ENCODE measurements at regions not wholly inside any gene's neighbourhood (a gene's known extent, or its start where the extent isn't known, plus 50 kb on each side); places are given as distances from the start of the nearest gene placed in this dataset.

DNA sequence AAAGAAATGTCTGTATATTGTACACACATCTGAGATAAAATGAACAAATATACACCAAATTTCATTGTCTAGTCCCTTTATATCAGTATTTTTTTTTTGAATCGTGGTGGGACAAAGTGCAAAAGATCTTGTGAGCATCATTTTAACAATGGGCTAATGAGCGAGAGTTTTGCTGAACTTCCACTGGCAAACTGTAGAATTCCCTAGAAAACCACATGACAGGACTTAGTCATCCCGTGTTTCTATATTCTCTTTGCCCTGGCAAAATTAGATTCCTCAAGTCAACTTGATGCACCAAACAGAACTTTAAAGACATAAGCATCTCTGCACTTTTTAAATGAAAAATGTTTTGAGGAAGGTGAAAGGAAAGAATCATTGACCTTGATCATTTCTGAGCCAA, 488.2 kb upstream of the PTBP2 start:
- no peak overlapping the region for H3K9ac ChIP-seq (ENCODE audit: low read length)
- no peaks in the 10 kb centered on the region for H3K4me1 ChIP-seq (ENCODE audit: low read length)
- no peak overlapping the region for H3K27ac ChIP-seq (ENCODE audit: low read length)
- no peaks in the 10 kb centered on the region for H3K27me3 ChIP-seq (ENCODE audit: low read depth, low read length)
- H3K36me3 ChIP-seq (replicated peaks; ENCODE audit: low read depth, low read length): no peaks in the 10 kb centered on the region
- no peak overlapping the region for H3K4me3 ChIP-seq (ENCODE audit: low read length)
- no peaks in the 10 kb centered on the region for H3K9me3 ChIP-seq (ENCODE audit: insufficient read depth, low read length)
- H2AFZ ChIP-seq (ENCODE audit: low read depth, low read length): no peak overlapping the region
- H4K20me1 ChIP-seq (ENCODE audit: insufficient read depth, low read length): no peaks in the 10 kb centered on the region
- TF ChIP-seq, protein P1, sequence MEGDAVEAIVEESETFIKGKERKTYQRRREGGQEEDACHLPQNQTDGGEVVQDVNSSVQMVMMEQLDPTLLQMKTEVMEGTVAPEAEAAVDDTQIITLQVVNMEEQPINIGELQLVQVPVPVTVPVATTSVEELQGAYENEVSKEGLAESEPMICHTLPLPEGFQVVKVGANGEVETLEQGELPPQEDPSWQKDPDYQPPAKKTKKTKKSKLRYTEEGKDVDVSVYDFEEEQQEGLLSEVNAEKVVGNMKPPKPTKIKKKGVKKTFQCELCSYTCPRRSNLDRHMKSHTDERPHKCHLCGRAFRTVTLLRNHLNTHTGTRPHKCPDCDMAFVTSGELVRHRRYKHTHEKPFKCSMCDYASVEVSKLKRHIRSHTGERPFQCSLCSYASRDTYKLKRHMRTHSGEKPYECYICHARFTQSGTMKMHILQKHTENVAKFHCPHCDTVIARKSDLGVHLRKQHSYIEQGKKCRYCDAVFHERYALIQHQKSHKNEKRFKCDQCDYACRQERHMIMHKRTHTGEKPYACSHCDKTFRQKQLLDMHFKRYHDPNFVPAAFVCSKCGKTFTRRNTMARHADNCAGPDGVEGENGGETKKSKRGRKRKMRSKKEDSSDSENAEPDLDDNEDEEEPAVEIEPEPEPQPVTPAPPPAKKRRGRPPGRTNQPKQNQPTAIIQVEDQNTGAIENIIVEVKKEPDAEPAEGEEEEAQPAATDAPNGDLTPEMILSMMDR (IDR thresholded peaks at IDR 0.05; ENCODE audit: low read depth, low read length): no peak
- no peak for TF ChIP-seq EZH2phosphoT487 (IDR thresholded peaks at IDR 0.05; ENCODE audit: low read depth)
- H3K79me2 ChIP-seq (ENCODE audit: low read length): no peaks in the 10 kb centered on the region
- H3K4me2 ChIP-seq (ENCODE audit: low read length): no peak overlapping the region

DNA sequence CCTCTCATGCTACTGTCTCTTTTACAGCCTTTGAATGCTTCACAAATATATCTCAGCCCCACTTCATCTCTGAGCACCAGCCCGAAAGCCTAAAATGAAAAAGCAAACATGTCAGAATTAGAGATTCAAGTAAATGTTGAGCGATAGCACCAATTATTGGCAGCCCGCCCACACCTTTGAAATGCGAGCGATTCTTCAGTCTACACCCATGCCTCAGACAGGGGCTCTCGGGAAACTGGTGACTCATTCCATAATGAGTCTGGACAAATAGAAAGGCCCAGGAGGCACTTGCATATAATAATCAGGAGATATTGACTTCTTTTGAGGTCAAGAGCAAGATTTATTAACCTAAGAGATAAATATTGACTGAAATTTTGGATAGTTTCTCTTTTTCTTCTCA, 487.3 kb upstream of the PTBP2 start:
- Histone ChIP-seq H3K4me3 (ENCODE audit: low read length) (no peak overlapping the region), H3K9ac (ENCODE audit: low read length) (no peak overlapping the region), H3K79me2 (ENCODE audit: low read length) (no peaks in the 10 kb centered on the region), H3K27me3 (ENCODE audit: low read depth, low read length) (no peaks in the 10 kb centered on the region), H3K27ac (ENCODE audit: low read length) (no peak overlapping the region), H3K36me3 (replicated peaks; ENCODE audit: low read depth, low read length) (no peaks in the 10 kb centered on the region), H2AFZ (ENCODE audit: low read depth, low read length) (no peak overlapping the region), H3K4me2 (ENCODE audit: low read length) (no peak overlapping the region), H3K4me1 (ENCODE audit: low read length) (no peaks in the 10 kb centered on the region), H3K9me3 (ENCODE audit: insufficient read depth, low read length) (no peaks in the 10 kb centered on the region), H4K20me1 (ENCODE audit: insufficient read depth, low read length) (no peaks in the 10 kb centered on the region)
- TF ChIP-seq, protein P1 (IDR thresholded peaks at IDR 0.05; ENCODE audit: low read depth, low read length): no peak
- no peak for TF ChIP-seq EZH2phosphoT487 (IDR thresholded peaks at IDR 0.05; ENCODE audit: low read depth)

DNA sequence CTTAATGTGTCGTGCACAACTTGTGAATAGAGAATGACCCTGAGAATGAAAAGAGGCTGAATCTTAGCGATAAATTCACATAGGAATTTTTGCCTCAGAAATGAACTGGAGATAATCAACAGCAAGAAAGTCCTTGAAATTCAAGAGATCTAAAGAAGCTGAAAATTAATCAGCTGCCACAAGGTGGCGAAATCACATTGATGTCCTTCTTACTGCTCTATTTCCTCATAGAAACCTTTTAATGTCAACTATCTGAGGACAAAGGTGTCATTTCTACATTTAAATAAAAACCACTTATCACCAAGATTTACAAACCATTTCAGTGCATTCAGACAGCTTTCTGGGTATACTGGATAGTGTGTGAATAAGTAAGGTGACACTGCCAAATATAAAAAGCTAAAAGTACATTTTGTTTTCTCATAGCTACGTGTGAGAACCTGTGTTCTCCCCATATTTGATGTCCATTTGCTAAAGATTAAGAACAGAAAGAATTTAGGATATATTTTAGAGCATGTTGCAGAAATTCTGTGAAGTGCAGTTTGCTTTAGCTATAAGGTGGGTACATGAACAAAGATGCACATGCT, 485.3 kb upstream of the PTBP2 start:
- Histone ChIP-seq H4K20me1 (ENCODE audit: insufficient read depth, low read length) (no peaks in the 10 kb centered on the region), H3K4me1 (ENCODE audit: low read length) (no peaks in the 10 kb centered on the region), H3K4me3 (ENCODE audit: low read length) (no peak overlapping the region), H3K27me3 (ENCODE audit: low read depth, low read length) (no peaks in the 10 kb centered on the region), H3K27ac (ENCODE audit: low read length) (no peak overlapping the region), H3K36me3 (replicated peaks; ENCODE audit: low read depth, low read length) (no peaks in the 10 kb centered on the region), H3K9me3 (ENCODE audit: insufficient read depth, low read length) (no peaks in the 10 kb centered on the region), H3K79me2 (ENCODE audit: low read length) (no peaks in the 10 kb centered on the region), H3K4me2 (ENCODE audit: low read length) (no peak overlapping the region), H2AFZ (ENCODE audit: low read depth, low read length) (0 out of 2 replicates have a peak overlapping the region, but pooled peaks have one; percentile 54), H3K9ac (ENCODE audit: low read length) (no peak overlapping the region)
- TF ChIP-seq, protein P1 (IDR thresholded peaks at IDR 0.05; ENCODE audit: low read depth, low read length): peak; percentile 60
- TF ChIP-seq EZH2phosphoT487 (IDR thresholded peaks at IDR 0.05; ENCODE audit: low read depth): no peak

DNA sequence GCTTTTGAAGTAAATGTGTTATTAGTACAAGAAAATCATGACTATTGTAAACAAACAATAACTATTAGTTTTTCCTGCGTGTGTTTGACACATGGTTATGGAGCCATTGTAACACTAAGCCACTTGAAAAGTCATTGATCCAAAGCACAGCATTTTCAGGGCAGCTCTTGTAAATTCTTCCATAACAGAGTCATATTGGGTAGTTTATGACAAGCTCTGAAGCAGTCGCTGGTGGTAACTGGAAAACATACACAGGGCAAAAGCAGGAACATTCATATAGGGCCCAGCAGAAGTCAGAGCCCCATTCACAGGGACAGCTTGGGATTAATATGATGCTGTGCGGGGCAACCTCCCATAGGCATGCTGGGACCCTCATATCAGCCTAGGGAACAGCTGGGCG, 483.2 kb upstream of the PTBP2 start:
- H3K9me3 ChIP-seq (ENCODE audit: insufficient read depth, low read length): no peaks in the 10 kb centered on the region
- no peaks in the 10 kb centered on the region for H3K4me1 ChIP-seq (ENCODE audit: low read length)
- no peaks in the 10 kb centered on the region for H3K27me3 ChIP-seq (ENCODE audit: low read depth, low read length)
- H3K79me2 ChIP-seq (ENCODE audit: low read length): no peaks in the 10 kb centered on the region
- no peaks in the 10 kb centered on the region for H3K36me3 ChIP-seq (replicated peaks; ENCODE audit: low read depth, low read length)
- no peak overlapping the region for H3K4me3 ChIP-seq (ENCODE audit: low read length)
- TF ChIP-seq, protein P1 (IDR thresholded peaks at IDR 0.05; ENCODE audit: low read depth, low read length): no peak
- no peak for TF ChIP-seq EZH2phosphoT487 (IDR thresholded peaks at IDR 0.05; ENCODE audit: low read depth)
- H3K4me2 ChIP-seq (ENCODE audit: low read length): no peak overlapping the region
- no peak overlapping the region for H2AFZ ChIP-seq (ENCODE audit: low read depth, low read length)
- H3K9ac ChIP-seq (ENCODE audit: low read length): no peak overlapping the region
- H3K27ac ChIP-seq (ENCODE audit: low read length): no peak overlapping the region
- H4K20me1 ChIP-seq (ENCODE audit: insufficient read depth, low read length): no peaks in the 10 kb centered on the region
